ENCODE measurements at regions not wholly inside any gene's neighbourhood (a gene's known extent, or its start where the extent isn't known, plus 50 kb on each side); places are given as distances from the start of the nearest gene placed in this dataset.

DNA sequence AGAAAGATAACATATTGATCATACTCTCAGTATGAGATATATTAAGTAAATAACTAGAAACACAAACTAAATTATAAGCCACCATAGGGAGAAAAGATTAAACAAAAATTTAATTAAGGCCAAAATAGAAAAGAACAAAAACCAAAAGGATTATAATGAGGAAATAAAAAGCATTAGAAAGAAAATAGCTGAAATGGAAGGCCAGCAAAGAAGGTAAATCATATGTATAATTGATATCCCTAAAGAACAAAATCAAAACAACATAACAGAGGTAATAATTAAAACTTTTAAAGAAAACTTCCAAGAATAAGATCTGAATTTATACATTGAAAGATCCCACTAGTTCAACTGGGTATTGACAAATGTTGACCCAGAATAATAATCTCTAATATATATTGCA is 453.0 kb downstream of the LRRIQ3 start:
- H3K27ac Mint-ChIP-seq, result no peak overlapping the region
- H3K9me3 Mint-ChIP-seq (ENCODE audit: low read depth), result peaks cover 25% of the 10 kb centered on the region
- no peaks in the 10 kb centered on the region for H3K4me1 Mint-ChIP-seq (ENCODE audit: low read depth)
- H3K4me3 Mint-ChIP-seq (ENCODE audit: low read depth), result no peak overlapping the region
- DNase-seq (ENCODE audit: low spot score, unreplicated experiment), result no peak
- H3K27me3 Mint-ChIP-seq, result no peaks in the 10 kb centered on the region
- H3K36me3 Mint-ChIP-seq (ENCODE audit: insufficient read depth), result no peaks in the 10 kb centered on the region
- TF ChIP-seq, protein P1, sequence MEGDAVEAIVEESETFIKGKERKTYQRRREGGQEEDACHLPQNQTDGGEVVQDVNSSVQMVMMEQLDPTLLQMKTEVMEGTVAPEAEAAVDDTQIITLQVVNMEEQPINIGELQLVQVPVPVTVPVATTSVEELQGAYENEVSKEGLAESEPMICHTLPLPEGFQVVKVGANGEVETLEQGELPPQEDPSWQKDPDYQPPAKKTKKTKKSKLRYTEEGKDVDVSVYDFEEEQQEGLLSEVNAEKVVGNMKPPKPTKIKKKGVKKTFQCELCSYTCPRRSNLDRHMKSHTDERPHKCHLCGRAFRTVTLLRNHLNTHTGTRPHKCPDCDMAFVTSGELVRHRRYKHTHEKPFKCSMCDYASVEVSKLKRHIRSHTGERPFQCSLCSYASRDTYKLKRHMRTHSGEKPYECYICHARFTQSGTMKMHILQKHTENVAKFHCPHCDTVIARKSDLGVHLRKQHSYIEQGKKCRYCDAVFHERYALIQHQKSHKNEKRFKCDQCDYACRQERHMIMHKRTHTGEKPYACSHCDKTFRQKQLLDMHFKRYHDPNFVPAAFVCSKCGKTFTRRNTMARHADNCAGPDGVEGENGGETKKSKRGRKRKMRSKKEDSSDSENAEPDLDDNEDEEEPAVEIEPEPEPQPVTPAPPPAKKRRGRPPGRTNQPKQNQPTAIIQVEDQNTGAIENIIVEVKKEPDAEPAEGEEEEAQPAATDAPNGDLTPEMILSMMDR (IDR thresholded peaks at IDR 0.05; ENCODE audit: unreplicated experiment), result no peak

DNA sequence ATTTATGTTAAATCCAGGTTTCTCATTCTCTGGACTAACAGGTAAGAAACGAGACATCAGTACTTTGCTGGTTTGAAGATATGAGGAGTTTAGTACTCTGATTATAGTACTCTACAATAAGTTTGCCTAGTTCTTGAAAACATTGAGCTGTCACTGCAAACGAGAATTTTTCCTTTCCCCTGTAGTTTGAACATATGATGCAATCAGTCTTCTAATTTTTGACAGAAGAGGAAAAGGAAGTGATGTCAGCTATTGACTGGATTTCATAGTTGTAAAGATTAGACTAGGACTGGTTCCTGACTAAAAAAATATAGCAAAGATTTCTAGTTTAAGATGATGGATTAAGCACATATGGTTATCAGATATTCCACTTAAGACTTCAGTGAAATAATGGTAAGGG is 461.9 kb downstream of the LRRIQ3 start:
- no peak overlapping the region for H3K27ac Mint-ChIP-seq
- no peaks in the 10 kb centered on the region for H3K4me1 Mint-ChIP-seq (ENCODE audit: low read depth)
- no peaks in the 10 kb centered on the region for H3K27me3 Mint-ChIP-seq
- TF ChIP-seq, protein P1 (IDR thresholded peaks at IDR 0.05; ENCODE audit: unreplicated experiment), result no peak
- H3K36me3 Mint-ChIP-seq (ENCODE audit: insufficient read depth), result no peaks in the 10 kb centered on the region
- DNase-seq (ENCODE audit: low spot score, unreplicated experiment), result no peak
- H3K9me3 Mint-ChIP-seq (ENCODE audit: low read depth), result peaks cover under 1% of the 10 kb centered on the region
- no peak overlapping the region for H3K4me3 Mint-ChIP-seq (ENCODE audit: low read depth)

DNA sequence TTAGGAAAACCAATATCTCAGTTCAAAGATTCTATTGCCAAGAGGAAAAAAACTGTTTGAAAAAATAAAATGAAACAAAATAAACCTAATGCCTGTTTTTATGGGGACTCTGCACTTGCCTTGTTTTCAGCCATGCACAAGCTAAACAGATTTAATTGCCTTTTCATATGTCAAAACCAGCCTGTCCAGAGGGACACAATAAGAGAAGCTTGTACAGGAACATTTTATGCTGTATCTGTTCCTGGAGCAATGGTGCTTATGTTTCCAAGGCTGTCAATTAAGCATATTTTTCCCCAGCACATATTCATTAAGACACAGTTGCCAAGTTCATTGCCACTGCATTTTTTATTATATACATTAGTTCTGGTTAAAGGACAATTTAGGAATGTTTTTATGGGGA is 470.9 kb downstream of the LRRIQ3 start:
- H3K4me1 Mint-ChIP-seq (ENCODE audit: low read depth), result no peaks in the 10 kb centered on the region
- no peaks in the 10 kb centered on the region for H3K27me3 Mint-ChIP-seq
- H3K36me3 Mint-ChIP-seq (ENCODE audit: insufficient read depth), result no peaks in the 10 kb centered on the region
- no peak for DNase-seq (ENCODE audit: low spot score, unreplicated experiment)
- H3K9me3 Mint-ChIP-seq (ENCODE audit: low read depth), result no peaks in the 10 kb centered on the region
- no peak overlapping the region for H3K4me3 Mint-ChIP-seq (ENCODE audit: low read depth)
- TF ChIP-seq, protein P1 (IDR thresholded peaks at IDR 0.05; ENCODE audit: unreplicated experiment), result no peak
- H3K27ac Mint-ChIP-seq, result no peak overlapping the region

DNA sequence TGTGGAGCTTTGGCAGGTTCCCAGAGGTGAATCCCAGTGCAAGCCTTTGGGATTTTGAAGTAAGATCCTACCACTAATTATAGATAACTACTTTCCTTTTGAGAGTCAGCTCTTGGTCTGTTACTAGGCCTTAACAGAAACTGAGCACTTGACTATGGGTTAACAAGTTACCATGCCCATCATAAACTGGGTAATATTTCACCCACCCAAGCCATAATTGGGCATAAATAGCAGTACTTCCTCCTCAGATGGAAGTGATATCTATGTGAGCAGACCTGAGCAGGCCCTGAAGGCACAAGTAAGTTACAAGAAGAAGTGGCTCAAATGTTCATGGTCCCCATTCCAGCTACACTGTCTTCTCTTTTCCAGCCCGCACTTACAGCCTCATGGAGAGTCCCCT is 475.9 kb downstream of the LRRIQ3 start:
- no peak overlapping the region for H3K4me3 Mint-ChIP-seq (ENCODE audit: low read depth)
- no peaks in the 10 kb centered on the region for H3K27me3 Mint-ChIP-seq
- H3K27ac Mint-ChIP-seq, result no peak overlapping the region
- TF ChIP-seq, protein P1 (IDR thresholded peaks at IDR 0.05; ENCODE audit: unreplicated experiment), result no peak
- DNase-seq (ENCODE audit: low spot score, unreplicated experiment), result no peak
- no peaks in the 10 kb centered on the region for H3K4me1 Mint-ChIP-seq (ENCODE audit: low read depth)
- H3K9me3 Mint-ChIP-seq (ENCODE audit: low read depth), result no peaks in the 10 kb centered on the region
- no peaks in the 10 kb centered on the region for H3K36me3 Mint-ChIP-seq (ENCODE audit: insufficient read depth)

DNA sequence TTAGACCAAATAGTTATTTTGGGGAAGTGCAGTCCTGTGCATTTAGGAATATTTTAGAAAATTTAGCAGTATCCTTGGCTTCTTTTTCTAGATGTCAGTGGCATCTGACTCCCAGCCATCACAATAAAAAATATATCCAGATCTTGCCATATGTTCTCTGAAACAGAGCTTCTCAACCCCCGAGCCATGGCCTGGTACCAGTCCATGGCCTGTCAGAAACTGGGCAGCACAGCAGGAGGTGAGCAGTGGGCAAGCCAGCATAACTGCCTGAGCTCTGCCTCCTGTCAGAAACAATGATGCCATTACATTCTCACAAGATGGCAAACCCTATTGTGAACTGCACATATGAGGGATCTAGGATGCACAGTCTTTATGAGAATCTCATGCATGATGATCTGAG is 480.0 kb downstream of the LRRIQ3 start:
- Mint-ChIP-seq H3K27ac (no peak overlapping the region), H3K4me1 (ENCODE audit: low read depth) (no peaks in the 10 kb centered on the region), H3K4me3 (ENCODE audit: low read depth) (no peak overlapping the region), H3K9me3 (ENCODE audit: low read depth) (no peaks in the 10 kb centered on the region), H3K36me3 (ENCODE audit: insufficient read depth) (no peaks in the 10 kb centered on the region), H3K27me3 (no peaks in the 10 kb centered on the region)
- TF ChIP-seq, protein P1 (IDR thresholded peaks at IDR 0.05; ENCODE audit: unreplicated experiment), result no peak
- DNase-seq (ENCODE audit: low spot score, unreplicated experiment), result no peak
